ENCODE measurements at regions not wholly inside any gene's neighbourhood (a gene's known extent, or its start where the extent isn't known, plus 50 kb on each side); places are given as distances from the start of the nearest gene placed in this dataset.

- no peaks in the 10 kb centered on the region for H3K4me1 ChIP-seq (ENCODE audit: control insufficient read depth, extremely low read depth, insufficient read depth, low read length)
- no peak overlapping the region for H3K4me3 ChIP-seq (replicated peaks in 1 of 3; ENCODE audit: insufficient read depth in 1 of 3, low read depth in 1 of 3, low read length in 3 of 3)
- BruUV-seq (replicated peaks) = no TSS peak
- H3K9me1 ChIP-seq (replicated peaks; ENCODE audit: control insufficient read depth, extremely low read depth, insufficient read depth, low read length) = no peaks in the 10 kb centered on the region
- TF ChIP-seq CTCF (IDR thresholded peaks at IDR 0.05; ENCODE audit: extremely low read depth in 1 of 2, insufficient read depth in 1 of 2, low read depth in 1 of 2, low read length in 2 of 2) = no peak
- TF ChIP-seq FOS (IDR thresholded peaks at IDR 0.05; ENCODE audit: borderline replicate concordance, insufficient read depth, low read length) = no peak
- TF ChIP-seq EZH2 (IDR thresholded peaks at IDR 0.05; ENCODE audit: borderline replicate concordance, low read depth, low read length, severe bottlenecking) = no peak
- TF ChIP-seq MYC (IDR thresholded peaks at IDR 0.05; ENCODE audit: low read depth, low read length) = no peak
- no peak for TF ChIP-seq JUN (IDR thresholded peaks at IDR 0.05; ENCODE audit: borderline replicate concordance, insufficient read depth, insufficient read length, low read depth)
- no peak for TF ChIP-seq MAX (IDR thresholded peaks at IDR 0.05; ENCODE audit: insufficient read depth, insufficient read length)
- no peak for TF ChIP-seq POLR2A (IDR thresholded peaks at IDR 0.05; ENCODE audit: low read depth, low read length)
- TF ChIP-seq GATA2 (IDR thresholded peaks at IDR 0.05; ENCODE audit: insufficient read depth, insufficient read length, low read depth, low read length) = no peak
- no peak for TF ChIP-seq POLR2AphosphoS5 (IDR thresholded peaks at IDR 0.05; ENCODE audit: insufficient read depth, low read depth, low read length)
- ChIA-PET CTCF (no interaction called here), POLR2A (no interaction called here)
- no peaks in the 10 kb centered on the region for H4K20me1 ChIP-seq (replicated peaks; ENCODE audit: control insufficient read depth, extremely low read depth, insufficient read depth, low read length)
- no peak overlapping the region for H3K9ac ChIP-seq (replicated peaks; ENCODE audit: extremely low read depth, insufficient read depth, low read length)
- no peak for DNase-seq (ENCODE audit: low read depth, low spot score)
- no peaks in the 10 kb centered on the region for H3K9me3 ChIP-seq (replicated peaks; ENCODE audit: control insufficient read depth, insufficient read depth, low read length)
- H3K79me2 ChIP-seq (ENCODE audit: control insufficient read depth, insufficient read depth, low read length) = no peaks in the 10 kb centered on the region
- dilution Hi-C loops (cut with MboI; ENCODE audit: extremely low pct_ligation_motif_present, low sequenced_read_pairs) = no loop called here
- H3K27me3 ChIP-seq (ENCODE audit: control insufficient read depth in 2 of 2, insufficient read depth in 2 of 2, low read length in 2 of 2) = peaks cover 0 to 3% of the 10 kb centered on the region in 2 experiments
- H3K36me3 ChIP-seq (ENCODE audit: control insufficient read depth in 2 of 2, extremely low read depth in 1 of 2, insufficient read depth in 2 of 2, low read length in 2 of 2) = no peaks in the 10 kb centered on the region
- H3K27ac ChIP-seq (ENCODE audit: insufficient read depth, low read depth, low read length) = no peak overlapping the region
- intact Hi-C loops (cut with micrococcal nuclease) = loop anchor here (5.0 to 10.0 kb wide), 2 partner anchors 180 to 542 kb away; no protein-coding TSS in a partner anchor
- no peak overlapping the region for H2AFZ ChIP-seq (ENCODE audit: low read depth, low read length)
- no peak for FAIRE-seq
- no peak overlapping the region for H3K4me2 ChIP-seq (ENCODE audit: insufficient read depth, low read length)
Measured at GRCh38 chr6:71724456-71725125, 161.8 kb upstream of the RIMS1 start.
